SU-DHL-6 (cell line): ENCODE measurements at regions not wholly inside any gene's neighbourhood (a gene's known extent, or its start where the extent isn't known, plus 50 kb on each side); places are given as distances from the start of the nearest gene placed in this dataset.

Experiments
- EZH2phosphoT487 ChIP-seq: fragments of 200-600 bp; sonication (generic), shearing (Covaris generic); conservative IDR thresholded peaks from 2 replicates; pipeline ENCODE4 v1.6.1; 2018; ENCODE audit warnings: mild to moderate bottlenecking, antibody characterized with exemption, low read length, moderate library complexity, mixed read lengths
- TF ChIP-seq, protein P1 (sequence below): fragments of 200-600 bp; sonication (generic); IDR thresholded peaks from one replicate; pipeline ENCODE4 v1.5.1; 2017; ENCODE audit warnings: antibody characterized with exemption, mild to moderate bottlenecking, low read length, moderate library complexity; ENCODE audit not compliant: insufficient read depth, poor library complexity, severe bottlenecking

DNA sequence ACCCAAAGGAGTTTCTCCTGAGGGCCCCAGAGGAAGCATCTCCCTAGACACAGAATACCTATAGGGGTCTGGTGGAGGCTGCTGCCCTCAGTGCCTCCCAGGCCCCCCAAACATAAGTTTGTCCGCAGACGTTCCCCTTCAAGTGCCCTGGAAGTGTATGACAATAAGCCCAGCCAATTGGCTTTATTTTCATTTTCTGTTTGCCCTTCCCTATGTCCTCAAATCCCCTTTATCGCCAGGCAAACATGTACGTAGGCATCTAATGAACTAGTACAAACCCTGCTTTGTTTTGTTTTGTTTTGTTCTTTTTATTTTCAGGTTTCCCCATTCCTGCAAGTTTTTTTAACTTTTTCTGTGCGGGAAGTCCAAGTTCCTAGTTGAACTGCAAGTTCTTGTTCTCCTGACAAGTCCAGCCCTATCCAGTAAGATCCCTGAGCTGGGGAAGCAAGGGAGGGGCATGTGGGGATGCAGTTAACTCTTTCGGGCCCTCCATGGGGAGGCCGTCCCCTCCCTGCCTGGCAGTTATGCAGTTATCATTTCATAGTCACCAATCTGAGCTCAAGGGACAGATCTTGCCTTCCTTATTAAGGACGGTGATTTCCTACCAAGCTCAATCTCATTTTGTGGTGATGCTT is 141.9 kb downstream of the KCNA5 start:
- TF ChIP-seq, protein P1, sequence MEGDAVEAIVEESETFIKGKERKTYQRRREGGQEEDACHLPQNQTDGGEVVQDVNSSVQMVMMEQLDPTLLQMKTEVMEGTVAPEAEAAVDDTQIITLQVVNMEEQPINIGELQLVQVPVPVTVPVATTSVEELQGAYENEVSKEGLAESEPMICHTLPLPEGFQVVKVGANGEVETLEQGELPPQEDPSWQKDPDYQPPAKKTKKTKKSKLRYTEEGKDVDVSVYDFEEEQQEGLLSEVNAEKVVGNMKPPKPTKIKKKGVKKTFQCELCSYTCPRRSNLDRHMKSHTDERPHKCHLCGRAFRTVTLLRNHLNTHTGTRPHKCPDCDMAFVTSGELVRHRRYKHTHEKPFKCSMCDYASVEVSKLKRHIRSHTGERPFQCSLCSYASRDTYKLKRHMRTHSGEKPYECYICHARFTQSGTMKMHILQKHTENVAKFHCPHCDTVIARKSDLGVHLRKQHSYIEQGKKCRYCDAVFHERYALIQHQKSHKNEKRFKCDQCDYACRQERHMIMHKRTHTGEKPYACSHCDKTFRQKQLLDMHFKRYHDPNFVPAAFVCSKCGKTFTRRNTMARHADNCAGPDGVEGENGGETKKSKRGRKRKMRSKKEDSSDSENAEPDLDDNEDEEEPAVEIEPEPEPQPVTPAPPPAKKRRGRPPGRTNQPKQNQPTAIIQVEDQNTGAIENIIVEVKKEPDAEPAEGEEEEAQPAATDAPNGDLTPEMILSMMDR, result no peak
- TF ChIP-seq EZH2phosphoT487, result no peak
